Stimulated activated CD8-positive, alpha-beta memory T cell treated with anti-CD3 and anti-CD28 coated beads, Interleukin-12 subunit alpha, Interleukin-12 subunit beta, amount 100 ng/mL, for 1 hour (primary cell): ENCODE measurements at regions not wholly inside any gene's neighbourhood (a gene's known extent, or its start where the extent isn't known, plus 50 kb on each side); places are given as distances from the start of the nearest gene placed in this dataset.

ENCODE experiments used
- DNase-seq: peaks from one replicate; pipeline ENCODE4 v3.0.0-alpha.2; 2020; ENCODE audit warnings: low read depth

- DNase-seq = no peak
Measured at GRCh38 chr12:102535306-102535705, 54.9 kb upstream of the IGF1 start.

- no peak for DNase-seq
Measured at GRCh38 chr12:102534899-102535298, 54.5 kb upstream of the IGF1 start.

GRCh38 chr12:102533483-102534215, 53.3 kb upstream of the IGF1 start:
- no peak for DNase-seq
